HG02973 (cell line): ENCODE measurements at regions not wholly inside any gene's neighbourhood (a gene's known extent, or its start where the extent isn't known, plus 50 kb on each side); places are given as distances from the start of the nearest gene placed in this dataset.
"Not testable (repeated sequence)": the region's sequence is repeated elsewhere in the genome, so short reads cannot be mapped to it uniquely, and the experiment has no call there.

Experiments used
- ATAC-seq: cut with Tn5 transposase; IDR thresholded peaks from one replicate; pipeline ENCODE4 v1.9.1; 2021; ENCODE audit warnings: moderate library complexity; ENCODE audit not compliant: unreplicated experiment

GRCh38 chr14:101076451-101077198 is 173.1 kb upstream of the RTL1 start:
- no peak for ATAC-seq

- ATAC-seq: no peak
Measured at GRCh38 chr14:101077481-101078074, 174.1 kb upstream of the RTL1 start.

GRCh38 chr14:101078170-101078891 is 174.8 kb upstream of the RTL1 start:
- no peak for ATAC-seq

- no peak for ATAC-seq
Measured at GRCh38 chr14:101078892-101079221, 175.3 kb upstream of the RTL1 start.

- ATAC-seq: no peak
Measured at GRCh38 chr14:101080922-101081593, 177.5 kb upstream of the RTL1 start.

- no peak for ATAC-seq
Measured at GRCh38 chr14:101082036-101082435, 178.5 kb upstream of the RTL1 start.

GRCh38 chr14:101082436-101083384 is 179.2 kb upstream of the RTL1 start:
- ATAC-seq: no peak

GRCh38 chr14:101083564-101084435 is 180.3 kb upstream of the RTL1 start:
- no peak for ATAC-seq

GRCh38 chr14:101084436-101084826 is 180.9 kb upstream of the RTL1 start:
- ATAC-seq: no peak

GRCh38 chr14:101086926-101087325 is 183.4 kb upstream of the RTL1 start:
- ATAC-seq: no peak

GRCh38 chr14:101087614-101088394 is 184.3 kb upstream of the RTL1 start:
- no peak for ATAC-seq

GRCh38 chr14:101088395-101088667 is 184.8 kb upstream of the RTL1 start:
- ATAC-seq: no peak

- ATAC-seq: no peak
Measured at GRCh38 chr14:101088714-101089113, 185.2 kb upstream of the RTL1 start.

- not testable (repeated sequence) for ATAC-seq
Measured at GRCh38 chr14:101090478-101090877, 187.0 kb upstream of the RTL1 start.

GRCh38 chr14:101090976-101091375 is 187.5 kb upstream of the RTL1 start:
- no peak for ATAC-seq

- ATAC-seq: not testable (repeated sequence)
Measured at GRCh38 chr14:101094916-101095315, 191.4 kb upstream of the RTL1 start.

- no peak for ATAC-seq
Measured at GRCh38 chr14:101096551-101096950, 193.0 kb upstream of the RTL1 start.

GRCh38 chr14:101097109-101097793 is 193.7 kb upstream of the RTL1 start:
- ATAC-seq: no peak
